ENCODE measurements at regions not wholly inside any gene's neighbourhood (a gene's known extent, or its start where the extent isn't known, plus 50 kb on each side); places are given as distances from the start of the nearest gene placed in this dataset.
"Not testable (repeated sequence)": the region's sequence is repeated elsewhere in the genome, so short reads cannot be mapped to it uniquely, and the experiment has no call there.

- no peak for DNase-seq (ENCODE audit: low read depth in 3 of 3, low spot score in 2 of 3)
These were observed 134.5 kb upstream of the AADACL2 start for GRCh38 chr3:151599103-151599672.

DNA sequence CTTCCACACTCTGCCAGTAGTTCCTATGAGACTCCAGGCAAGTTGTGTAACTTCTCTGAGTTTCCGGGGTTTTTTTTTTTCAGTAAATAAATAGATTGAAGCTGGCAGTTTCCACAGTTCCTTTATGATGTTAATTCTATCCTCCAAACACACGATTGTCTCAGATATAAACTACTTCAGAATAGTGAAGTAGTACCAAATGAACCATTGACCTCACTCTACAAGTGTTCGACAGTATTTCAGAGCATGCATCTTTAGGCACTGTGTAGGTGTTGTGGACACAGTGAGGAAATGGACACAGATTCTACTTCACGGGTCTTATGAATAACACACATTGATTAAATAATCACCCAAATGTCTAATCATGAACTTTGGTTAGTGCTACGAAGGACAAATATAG, 136.1 kb upstream of the IGSF10 start:
- DNase-seq (ENCODE audit: low read depth in 3 of 3, low spot score in 2 of 3) = no peak

GRCh38 chr3:151593928-151594327, 133.1 kb upstream of the IGSF10 start:
- DNase-seq (ENCODE audit: low read depth in 3 of 3, low spot score in 2 of 3) = no peak

DNA sequence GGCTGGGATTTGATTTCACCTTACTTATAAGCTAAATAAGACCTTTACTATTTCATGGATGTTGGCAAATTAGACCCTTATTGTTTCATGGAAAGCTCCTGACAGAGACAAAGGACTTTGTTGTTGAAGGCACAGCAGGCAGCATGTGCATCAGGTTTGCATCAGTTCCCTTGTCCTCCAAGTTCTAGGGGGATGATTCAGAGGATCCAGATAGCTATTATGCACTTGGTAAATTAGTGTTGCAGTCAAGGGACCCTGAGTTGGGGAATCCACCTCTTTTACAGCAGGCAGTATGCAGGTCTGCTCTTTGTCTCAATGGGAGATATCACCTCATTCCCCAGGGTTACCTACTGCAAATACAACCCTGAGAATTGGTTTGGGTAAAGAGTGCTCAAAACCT, 131.4 kb upstream of the IGSF10 start:
- DNase-seq (ENCODE audit: low read depth in 3 of 3, low spot score in 2 of 3) = no peak

DNA sequence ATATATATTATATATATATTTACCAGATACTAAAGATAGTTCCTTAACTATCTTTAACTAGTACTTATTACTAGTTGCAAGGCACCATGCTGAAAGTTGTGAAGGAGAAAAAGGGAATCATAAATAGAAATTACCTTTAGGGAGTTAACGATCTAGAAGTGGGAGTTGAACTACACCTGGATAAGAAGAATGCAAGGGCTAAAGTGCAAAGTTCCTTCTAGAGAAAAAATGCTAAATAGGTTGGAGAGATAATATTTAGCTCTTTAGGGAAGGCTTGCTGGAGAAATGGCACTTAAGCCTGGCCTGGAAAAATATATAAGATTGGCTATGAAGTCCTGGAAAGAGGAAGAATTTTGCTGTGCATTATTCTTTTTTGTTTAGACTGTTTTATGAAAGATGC, 130.6 kb upstream of the IGSF10 start:
- DNase-seq (ENCODE audit: low read depth in 3 of 3, low spot score in 2 of 3) = no peak

DNA sequence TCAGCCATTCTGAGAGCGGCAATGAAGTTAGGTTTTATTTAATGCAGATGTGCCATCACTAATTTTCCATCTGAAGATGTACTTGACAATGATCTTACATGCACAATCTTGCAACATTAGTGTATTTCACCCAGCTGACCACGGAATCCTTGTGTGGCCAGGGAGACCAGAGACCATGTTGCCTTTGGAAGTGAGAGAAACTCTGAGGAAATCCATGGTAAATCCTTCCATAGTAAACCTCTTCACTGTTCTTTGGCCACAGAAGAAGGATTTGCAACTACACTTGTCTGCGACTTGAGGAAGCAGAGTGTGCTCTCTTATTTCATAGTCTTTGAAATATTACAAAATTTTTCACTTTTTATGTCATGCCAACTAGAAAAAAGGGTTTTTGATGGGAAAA, 128.4 kb upstream of the IGSF10 start:
- DNase-seq (ENCODE audit: low read depth in 3 of 3, low spot score in 2 of 3) = no peak

- not testable (repeated sequence) for DNase-seq (ENCODE audit: low read depth in 3 of 3, low spot score in 2 of 3)
These were observed 126.8 kb upstream of the IGSF10 start for GRCh38 chr3:151587659-151588058.

DNA sequence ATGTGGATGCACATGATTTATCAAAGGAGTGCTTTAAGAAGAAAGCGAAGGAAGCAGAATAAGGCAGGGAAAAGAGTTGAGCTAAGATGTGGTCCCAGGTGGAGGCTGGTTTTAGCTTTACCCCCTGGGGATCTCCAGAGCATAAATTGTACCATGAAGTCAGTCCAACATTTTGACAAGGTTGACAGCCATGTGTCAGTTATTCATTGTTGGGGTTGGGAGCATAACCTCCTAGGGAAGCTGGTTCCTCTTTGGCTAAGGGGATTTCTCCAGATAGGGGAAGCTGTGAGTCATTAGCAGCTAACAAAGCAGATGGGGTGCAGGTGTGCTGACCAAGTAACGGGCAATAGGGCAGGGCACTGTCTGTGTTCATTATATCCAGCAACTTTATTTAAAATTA, 123.7 kb upstream of the IGSF10 start:
- no peak for DNase-seq (ENCODE audit: low read depth in 3 of 3, low spot score in 2 of 3)

GRCh38 chr3:151581035-151581434, 120.2 kb upstream of the IGSF10 start:
- no peak for DNase-seq (ENCODE audit: low read depth in 3 of 3, low spot score in 2 of 3)

- DNase-seq (ENCODE audit: low read depth in 3 of 3, low spot score in 2 of 3) = peak in 2 of 3 donors; percentile 20 to 30
These were observed 119.7 kb upstream of the IGSF10 start for GRCh38 chr3:151580591-151580990.

DNA sequence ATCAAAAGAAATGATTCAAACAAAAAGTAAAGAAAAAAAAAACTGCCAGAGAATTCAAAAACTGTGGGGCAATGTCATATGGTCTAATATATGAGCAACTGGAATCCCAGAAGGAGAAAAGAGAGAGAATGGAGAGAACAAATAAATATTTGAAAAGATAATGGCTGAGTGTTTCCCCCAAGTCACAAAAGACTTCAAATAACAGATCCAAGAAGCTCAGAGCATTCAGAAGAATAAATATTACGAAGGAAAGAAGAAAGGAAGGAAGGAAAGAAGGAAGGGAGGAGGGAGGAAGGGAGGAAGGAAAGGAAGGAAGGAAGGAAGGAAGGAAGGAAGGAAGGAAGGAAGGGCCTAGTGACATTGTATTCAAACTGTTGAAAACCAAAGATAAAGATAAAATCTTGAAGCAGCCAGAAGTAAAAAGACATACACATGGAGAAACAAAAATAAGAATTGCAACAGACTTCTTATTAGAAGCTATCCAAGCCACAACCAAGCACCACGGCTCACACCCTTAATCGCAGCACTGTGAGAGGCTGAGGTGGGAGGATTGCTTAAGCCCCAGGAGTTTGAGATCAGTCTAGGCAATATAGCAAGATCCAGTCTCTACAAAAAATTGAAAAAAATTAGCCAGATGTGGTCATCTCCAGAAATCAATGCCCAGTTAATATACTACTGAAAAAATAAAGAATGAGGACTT, 118.9 kb upstream of the IGSF10 start:
- no peak for DNase-seq (ENCODE audit: low read depth in 3 of 3, low spot score in 2 of 3)

- DNase-seq (ENCODE audit: low read depth in 3 of 3, low spot score in 2 of 3) = no peak
These were observed 117.6 kb upstream of the IGSF10 start for GRCh38 chr3:151578495-151578894.

DNA sequence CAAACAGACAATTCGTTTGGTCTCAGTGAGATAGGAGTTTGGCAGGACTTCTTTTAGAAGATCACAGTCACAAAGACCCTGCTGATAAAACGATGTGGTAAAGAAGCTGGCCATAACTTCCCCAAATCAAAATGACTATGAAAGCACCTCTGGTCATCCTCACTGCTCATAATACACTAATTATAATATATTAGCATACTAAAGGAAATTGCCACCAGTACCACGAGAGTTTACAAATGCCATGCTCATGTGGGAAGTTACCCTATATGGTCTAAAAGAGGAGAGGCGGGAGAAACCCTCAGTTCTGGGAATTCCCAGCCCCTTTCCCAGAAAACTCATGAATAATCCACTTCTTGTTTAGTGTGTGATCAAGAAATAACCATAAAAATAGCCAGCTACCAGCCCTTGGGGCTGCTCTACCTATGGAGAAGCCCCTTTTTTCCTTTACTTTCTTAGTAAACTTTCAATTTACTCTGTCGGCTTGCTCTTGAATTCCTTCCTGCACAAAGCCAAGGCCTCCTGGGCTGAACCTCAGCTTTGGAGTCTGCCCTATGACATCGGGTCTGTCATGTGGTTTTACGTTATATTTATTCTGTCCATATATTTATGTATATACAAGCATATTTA, 115.8 kb upstream of the IGSF10 start:
- no peak for DNase-seq (ENCODE audit: low read depth in 3 of 3, low spot score in 2 of 3)

GRCh38 chr3:151568184-151568583, 107.3 kb upstream of the IGSF10 start:
- no peak for DNase-seq (ENCODE audit: low read depth in 3 of 3, low spot score in 2 of 3)

GRCh38 chr3:151567477-151567876, 106.6 kb upstream of the IGSF10 start:
- DNase-seq (ENCODE audit: low read depth in 3 of 3, low spot score in 2 of 3) = no peak

DNA sequence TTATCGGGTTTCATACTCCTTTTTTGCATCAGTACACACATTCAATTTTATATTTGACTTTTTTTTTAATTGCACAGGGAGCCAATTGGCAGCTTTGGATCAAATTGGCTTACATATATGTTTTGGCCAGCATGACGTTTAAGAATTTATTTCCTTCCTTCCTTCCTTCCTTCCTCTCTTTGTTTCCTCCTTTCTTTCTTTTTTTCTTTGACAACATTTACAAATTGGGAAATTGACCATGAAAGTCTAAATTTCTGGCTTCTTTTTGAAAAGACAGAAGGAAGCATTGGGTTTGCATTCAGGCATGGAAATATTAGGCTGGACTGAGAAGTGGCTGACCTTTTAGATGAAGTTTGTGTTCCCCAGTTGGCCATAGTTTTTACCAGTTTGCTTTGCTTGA, 103.4 kb upstream of the IGSF10 start:
- DNase-seq (ENCODE audit: low read depth in 3 of 3, low spot score in 2 of 3) = no peak

GRCh38 chr3:151563305-151563704, 102.4 kb upstream of the IGSF10 start:
- DNase-seq (ENCODE audit: low read depth in 3 of 3, low spot score in 2 of 3) = no peak

- no peak for DNase-seq (ENCODE audit: low read depth in 3 of 3, low spot score in 2 of 3)
These were observed 102.0 kb upstream of the IGSF10 start for GRCh38 chr3:151562891-151563290.

- no peak for DNase-seq (ENCODE audit: low read depth in 3 of 3, low spot score in 2 of 3)
These were observed 101.0 kb upstream of the IGSF10 start for GRCh38 chr3:151561878-151562277.

DNA sequence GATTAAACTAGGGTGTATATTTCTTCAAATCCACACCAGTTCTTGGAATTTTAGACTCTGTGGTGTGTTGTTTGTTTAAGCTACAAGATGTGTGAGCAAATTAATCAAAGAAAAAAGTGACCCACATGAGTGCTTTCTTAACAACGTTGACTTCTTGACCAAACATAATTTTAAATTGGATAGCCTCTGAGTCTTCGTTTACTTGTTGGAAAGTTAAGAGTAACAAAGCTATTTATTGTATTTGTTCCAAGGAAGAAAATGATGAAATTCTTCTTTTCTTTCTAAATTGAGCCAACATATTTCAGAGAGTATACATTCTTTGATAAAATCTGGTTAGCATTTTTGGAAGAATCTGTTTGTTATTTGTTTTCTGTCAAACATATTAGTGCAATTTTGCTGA, 99.9 kb upstream of the IGSF10 start:
- no peak for DNase-seq (ENCODE audit: low read depth in 3 of 3, low spot score in 2 of 3)

GRCh38 chr3:151559736-151560135, 98.9 kb upstream of the IGSF10 start:
- DNase-seq (ENCODE audit: low read depth in 3 of 3, low spot score in 2 of 3) = no peak

DNA sequence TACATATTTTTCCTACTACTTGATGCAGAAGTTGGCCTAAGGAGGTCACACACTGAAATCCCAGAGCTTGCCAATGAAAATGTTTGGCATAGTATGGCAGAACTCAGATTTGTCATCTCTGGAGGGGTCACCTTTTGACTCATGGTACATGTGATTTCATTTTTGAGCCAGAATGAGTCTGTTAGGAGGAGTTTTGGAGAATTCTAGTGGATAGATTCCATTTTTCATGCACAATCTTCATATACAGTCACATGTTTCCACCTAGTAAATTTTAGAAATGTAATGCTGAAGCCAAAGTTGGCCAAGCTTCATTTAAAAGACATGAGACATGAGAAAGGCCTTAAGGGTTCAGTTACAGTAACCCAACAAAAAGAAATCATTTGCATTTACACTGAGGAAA, 97.8 kb upstream of the IGSF10 start:
- no peak for DNase-seq (ENCODE audit: low read depth in 3 of 3, low spot score in 2 of 3)

All from right renal cortex interstitium (tissue), 3 donors.